Caco-2 (cell line): ENCODE measurements at regions not wholly inside any gene's neighbourhood (a gene's known extent, or its start where the extent isn't known, plus 50 kb on each side); places are given as distances from the start of the nearest gene placed in this dataset.

ENCODE experiments used
- BruUV-seq: library from RNA; stranded (reverse); fragments of 400-500 nt; replicated peaks from 2 replicates; lab custom pipeline; 2021; lab: Mats Ljungman, UMichigan
- CTCF ChIA-PET: fragments of 300-600 bp; sonication (Branson Sonifier 250); formaldehyde crosslinking; loops from one replicate; lab custom pipeline; 2022; ENCODE audit warnings: antibody characterized with exemption; lab: Charles Lee
- POLR2A ChIA-PET: fragments of 300-600 bp; sonication (Branson Sonifier 250); formaldehyde crosslinking; loops from one replicate; lab custom pipeline; 2022; ENCODE audit warnings: antibody characterized with exemption; lab: Charles Lee
- DNase-seq, 2 experiments: peaks; one replicate each; pipeline versions ENCODE4 v3.0.0 to v3.0.0-alpha.2; 2020 to 2022
- H3K27me3 ChIP-seq: replicated peaks from 2 replicates; pipeline ENCODE4 v1.6.0; 2011; ENCODE audit warnings: low read length; ENCODE audit not compliant: control insufficient read depth, insufficient read depth
- H3K36me3 ChIP-seq: 2 replicates; pipeline ENCODE4 v1.5.1; 2011; ENCODE audit warnings: low read length; ENCODE audit not compliant: control insufficient read depth, insufficient read depth
- H3K4me1 ChIP-seq: fragments of 250-450 bp; sonication (Bioruptor Pico); 2 replicates; pipeline ENCODE4 v1.5.1; 2020; ENCODE audit warnings: mild to moderate bottlenecking
- H3K4me3 ChIP-seq: 2 replicates; pipeline ENCODE4 v1.5.1; 2011; ENCODE audit warnings: low read depth, mild to moderate bottlenecking, control low read depth, low read length
- H3K9me3 ChIP-seq: fragments of 250-450 bp; sonication (Bioruptor Pico); 2 replicates; pipeline ENCODE4 v1.5.1; 2020; ENCODE audit warnings: mild to moderate bottlenecking, moderate library complexity
- H3K27ac Mint-ChIP-seq: one replicate; pipeline ENCODE4 v1.8.0; 2022; ENCODE audit warnings: mixed read lengths; ENCODE audit not compliant: unreplicated experiment
- H3K27me3 Mint-ChIP-seq: one replicate; pipeline ENCODE4 v1.8.0; 2022; ENCODE audit warnings: mixed read lengths; ENCODE audit not compliant: insufficient read depth, unreplicated experiment
- H3K36me3 Mint-ChIP-seq: one replicate; pipeline ENCODE4 v1.8.0; 2022; ENCODE audit warnings: mild to moderate bottlenecking, mixed read lengths; ENCODE audit not compliant: insufficient read depth, unreplicated experiment
- H3K4me1 Mint-ChIP-seq: one replicate; pipeline ENCODE4 v1.8.0; 2022; ENCODE audit warnings: low read depth, mixed read lengths; ENCODE audit not compliant: unreplicated experiment
- H3K4me3 Mint-ChIP-seq: one replicate; pipeline ENCODE4 v1.8.0; 2022; ENCODE audit warnings: mild to moderate bottlenecking, moderate library complexity, mixed read lengths; ENCODE audit not compliant: unreplicated experiment
- H3K9me3 Mint-ChIP-seq: one replicate; pipeline ENCODE4 v1.8.0; 2022; ENCODE audit warnings: mixed read lengths; ENCODE audit not compliant: unreplicated experiment
- CTCF ChIP-seq, 2 experiments: fragments of 200-600 bp in 1 of 2; IDR thresholded peaks; 1 replicate in 1 of 2; 2 replicates in 1 of 2; pipeline versions ENCODE4 v1.5.1 to v1.8.0; 2011 to 2022; ENCODE audit warnings: antibody characterized with exemption in 1 of 2, control low read depth in 1 of 2, inconsistent platforms in 1 of 2, low read depth in 1 of 2, low read length in 1 of 2, mild to moderate bottlenecking in 1 of 2, moderate library complexity in 1 of 2; ENCODE audit not compliant: insufficient read depth in 1 of 2, severe bottlenecking in 1 of 2, unreplicated experiment in 1 of 2
- intact Hi-C: fragments of 100-400 bp; cut with micrococcal nuclease; formaldehyde crosslinking; loops from one replicate; pipeline ENCODE4 v1.10.0; 2022; ENCODE audit not compliant: unreplicated experiment

GRCh38 chr1:96002201-96002600 lies 719.4 kb upstream of the PTBP2 start:
- Histone ChIP-seq H3K4me1 (no peaks in the 10 kb centered on the region), H3K36me3 (no peaks in the 10 kb centered on the region), H3K27me3 (no peaks in the 10 kb centered on the region), H3K9me3 (no peaks in the 10 kb centered on the region), H3K4me3 (no peak overlapping the region)
- BruUV-seq = no TSS peak
- POLR2A ChIA-PET = no interaction called here
- no peaks in the 10 kb centered on the region for H3K27me3 Mint-ChIP-seq
- H3K9me3 Mint-ChIP-seq = no peaks in the 10 kb centered on the region
- no peaks in the 10 kb centered on the region for H3K4me1 Mint-ChIP-seq
- no peak for DNase-seq
- no peak overlapping the region for H3K4me3 Mint-ChIP-seq
- H3K36me3 Mint-ChIP-seq = no peaks in the 10 kb centered on the region
- CTCF ChIA-PET = no interaction called here
- no peak overlapping the region for H3K27ac Mint-ChIP-seq
- intact Hi-C loops = no loop called here
- no peak for TF ChIP-seq CTCF (IDR thresholded peaks at IDR 0.05; ENCODE audit: insufficient read depth in 1 of 2, low read depth in 1 of 2, low read length in 1 of 2, severe bottlenecking in 1 of 2, unreplicated experiment in 1 of 2)

GRCh38 chr1:96002969-96003964 lies 718.3 kb upstream of the PTBP2 start:
- BruUV-seq = no TSS peak
- Mint-ChIP-seq H3K27ac (no peak overlapping the region), H3K36me3 (no peaks in the 10 kb centered on the region), H3K4me1 (no peaks in the 10 kb centered on the region), H3K9me3 (no peaks in the 10 kb centered on the region), H3K27me3 (no peaks in the 10 kb centered on the region), H3K4me3 (no peak overlapping the region)
- Histone ChIP-seq H3K4me3 (no peak overlapping the region), H3K36me3 (no peaks in the 10 kb centered on the region), H3K9me3 (no peaks in the 10 kb centered on the region), H3K4me1 (no peaks in the 10 kb centered on the region), H3K27me3 (no peaks in the 10 kb centered on the region)
- no peak for DNase-seq
- intact Hi-C loops = no loop called here
- POLR2A ChIA-PET = no interaction called here
- no peak for TF ChIP-seq CTCF (IDR thresholded peaks at IDR 0.05; ENCODE audit: insufficient read depth in 1 of 2, low read depth in 1 of 2, low read length in 1 of 2, severe bottlenecking in 1 of 2, unreplicated experiment in 1 of 2)
- CTCF ChIA-PET = no interaction called here

GRCh38 chr1:96009831-96010434 lies 711.7 kb upstream of the PTBP2 start:
- intact Hi-C loops = no loop called here
- no peaks in the 10 kb centered on the region for H3K9me3 ChIP-seq
- H3K27me3 Mint-ChIP-seq = peaks cover 3% of the 10 kb centered on the region
- H3K36me3 Mint-ChIP-seq = no peaks in the 10 kb centered on the region
- no peaks in the 10 kb centered on the region for H3K36me3 ChIP-seq
- DNase-seq = no peak
- ChIA-PET CTCF (no interaction called here), POLR2A (no interaction called here)
- H3K9me3 Mint-ChIP-seq = no peaks in the 10 kb centered on the region
- TF ChIP-seq CTCF (IDR thresholded peaks at IDR 0.05; ENCODE audit: insufficient read depth in 1 of 2, low read depth in 1 of 2, low read length in 1 of 2, severe bottlenecking in 1 of 2, unreplicated experiment in 1 of 2) = no peak
- no TSS peak for BruUV-seq
- no peak overlapping the region for H3K4me3 ChIP-seq
- H3K4me1 ChIP-seq = no peaks in the 10 kb centered on the region
- H3K27ac Mint-ChIP-seq = no peak overlapping the region
- no peak overlapping the region for H3K4me3 Mint-ChIP-seq
- no peaks in the 10 kb centered on the region for H3K4me1 Mint-ChIP-seq
- no peaks in the 10 kb centered on the region for H3K27me3 ChIP-seq
